ENCODE measurements at regions not wholly inside any gene's neighbourhood (a gene's known extent, or its start where the extent isn't known, plus 50 kb on each side); places are given as distances from the start of the nearest gene placed in this dataset.

- no peak for DNase-seq
Measured at GRCh38 chr6:159325476-159325875, 156.3 kb downstream of the FNDC1 start.

GRCh38 chr6:159324596-159324995 is 155.4 kb downstream of the FNDC1 start:
- DNase-seq, result no peak
